WTC11 (cell line): ENCODE measurements at regions not wholly inside any gene's neighbourhood (a gene's known extent, or its start where the extent isn't known, plus 50 kb on each side); places are given as distances from the start of the nearest gene placed in this dataset.

Source experiments
- FOXJ3 ChIP-seq: sonication (generic); formaldehyde crosslinking; IDR thresholded peaks from 2 replicates; pipeline ENCODE4 v1.9.0; 2021; ENCODE audit warnings: missing genetic modification reagents, mild to moderate bottlenecking, borderline replicate concordance
- MXD4 ChIP-seq: fragments of 250-450 bp; sonication (Bioruptor Pico); IDR thresholded peaks from 2 replicates; pipeline ENCODE4 v1.8.0; 2021; ENCODE audit warnings: mild to moderate bottlenecking, moderate library complexity, borderline replicate concordance
- TF ChIP-seq, protein P1 (sequence below): sonication (generic); formaldehyde crosslinking; IDR thresholded peaks from 2 replicates; pipeline ENCODE4 v1.8.1; 2022; ENCODE audit warnings: mild to moderate bottlenecking, missing genetic modification reagents, moderate library complexity, borderline replicate concordance
- TF ChIP-seq, protein P2 (sequence below): sonication (generic); formaldehyde crosslinking; IDR thresholded peaks from 2 replicates; pipeline ENCODE4 v1.8.1; 2022; ENCODE audit warnings: missing genetic modification reagents, borderline replicate concordance
- TF ChIP-seq, protein P3 (sequence below): fragments of 200-600 bp; IDR thresholded peaks from 2 replicates; pipeline ENCODE4 v1.8.0; 2022; ENCODE audit warnings: antibody characterized with exemption
- TF ChIP-seq, protein P4 (sequence below): sonication (generic); formaldehyde crosslinking; IDR thresholded peaks from 2 replicates; pipeline ENCODE4 v1.8.1; 2023; ENCODE audit warnings: mild to moderate bottlenecking, missing genetic modification reagents, borderline replicate concordance

DNA sequence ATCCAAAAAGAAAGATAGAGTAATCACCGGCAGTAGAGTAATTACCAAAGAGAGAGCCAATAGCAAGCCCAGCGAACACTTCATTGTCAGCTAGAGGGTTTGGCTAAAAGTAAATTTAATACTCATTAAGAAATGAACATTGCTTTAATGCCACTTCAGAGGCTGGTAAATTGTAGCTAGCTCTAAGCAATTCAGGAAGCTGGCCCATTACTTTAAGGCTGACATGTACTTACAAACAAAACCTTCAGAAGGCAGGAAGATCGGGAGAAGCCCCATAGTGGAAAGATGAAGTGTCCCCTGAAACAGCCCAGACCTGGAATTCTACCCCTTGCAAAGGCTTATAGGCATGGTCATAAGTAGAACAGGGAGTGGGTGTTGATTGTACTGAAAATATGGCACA is 396.6 kb upstream of the ID4 start:
- TF ChIP-seq, protein P1, sequence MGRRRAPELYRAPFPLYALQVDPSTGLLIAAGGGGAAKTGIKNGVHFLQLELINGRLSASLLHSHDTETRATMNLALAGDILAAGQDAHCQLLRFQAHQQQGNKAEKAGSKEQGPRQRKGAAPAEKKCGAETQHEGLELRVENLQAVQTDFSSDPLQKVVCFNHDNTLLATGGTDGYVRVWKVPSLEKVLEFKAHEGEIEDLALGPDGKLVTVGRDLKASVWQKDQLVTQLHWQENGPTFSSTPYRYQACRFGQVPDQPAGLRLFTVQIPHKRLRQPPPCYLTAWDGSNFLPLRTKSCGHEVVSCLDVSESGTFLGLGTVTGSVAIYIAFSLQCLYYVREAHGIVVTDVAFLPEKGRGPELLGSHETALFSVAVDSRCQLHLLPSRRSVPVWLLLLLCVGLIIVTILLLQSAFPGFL: no peak
- TF ChIP-seq, protein P2, sequence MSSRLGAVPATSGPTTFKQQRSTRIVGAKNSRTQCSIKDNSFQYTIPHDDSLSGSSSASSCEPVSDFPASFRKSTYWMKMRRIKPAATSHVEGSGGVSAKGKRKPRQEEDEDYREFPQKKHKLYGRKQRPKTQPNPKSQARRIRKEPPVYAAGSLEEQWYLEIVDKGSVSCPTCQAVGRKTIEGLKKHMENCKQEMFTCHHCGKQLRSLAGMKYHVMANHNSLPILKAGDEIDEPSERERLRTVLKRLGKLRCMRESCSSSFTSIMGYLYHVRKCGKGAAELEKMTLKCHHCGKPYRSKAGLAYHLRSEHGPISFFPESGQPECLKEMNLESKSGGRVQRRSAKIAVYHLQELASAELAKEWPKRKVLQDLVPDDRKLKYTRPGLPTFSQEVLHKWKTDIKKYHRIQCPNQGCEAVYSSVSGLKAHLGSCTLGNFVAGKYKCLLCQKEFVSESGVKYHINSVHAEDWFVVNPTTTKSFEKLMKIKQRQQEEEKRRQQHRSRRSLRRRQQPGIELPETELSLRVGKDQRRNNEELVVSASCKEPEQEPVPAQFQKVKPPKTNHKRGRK (CRISPR knock-in tag): no peak
- TF ChIP-seq, protein P3, sequence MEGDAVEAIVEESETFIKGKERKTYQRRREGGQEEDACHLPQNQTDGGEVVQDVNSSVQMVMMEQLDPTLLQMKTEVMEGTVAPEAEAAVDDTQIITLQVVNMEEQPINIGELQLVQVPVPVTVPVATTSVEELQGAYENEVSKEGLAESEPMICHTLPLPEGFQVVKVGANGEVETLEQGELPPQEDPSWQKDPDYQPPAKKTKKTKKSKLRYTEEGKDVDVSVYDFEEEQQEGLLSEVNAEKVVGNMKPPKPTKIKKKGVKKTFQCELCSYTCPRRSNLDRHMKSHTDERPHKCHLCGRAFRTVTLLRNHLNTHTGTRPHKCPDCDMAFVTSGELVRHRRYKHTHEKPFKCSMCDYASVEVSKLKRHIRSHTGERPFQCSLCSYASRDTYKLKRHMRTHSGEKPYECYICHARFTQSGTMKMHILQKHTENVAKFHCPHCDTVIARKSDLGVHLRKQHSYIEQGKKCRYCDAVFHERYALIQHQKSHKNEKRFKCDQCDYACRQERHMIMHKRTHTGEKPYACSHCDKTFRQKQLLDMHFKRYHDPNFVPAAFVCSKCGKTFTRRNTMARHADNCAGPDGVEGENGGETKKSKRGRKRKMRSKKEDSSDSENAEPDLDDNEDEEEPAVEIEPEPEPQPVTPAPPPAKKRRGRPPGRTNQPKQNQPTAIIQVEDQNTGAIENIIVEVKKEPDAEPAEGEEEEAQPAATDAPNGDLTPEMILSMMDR: no peak
- TF ChIP-seq FOXJ3 (no peak), MXD4 (CRISPR knock-in tag) (no peak)
- TF ChIP-seq, protein P4, sequence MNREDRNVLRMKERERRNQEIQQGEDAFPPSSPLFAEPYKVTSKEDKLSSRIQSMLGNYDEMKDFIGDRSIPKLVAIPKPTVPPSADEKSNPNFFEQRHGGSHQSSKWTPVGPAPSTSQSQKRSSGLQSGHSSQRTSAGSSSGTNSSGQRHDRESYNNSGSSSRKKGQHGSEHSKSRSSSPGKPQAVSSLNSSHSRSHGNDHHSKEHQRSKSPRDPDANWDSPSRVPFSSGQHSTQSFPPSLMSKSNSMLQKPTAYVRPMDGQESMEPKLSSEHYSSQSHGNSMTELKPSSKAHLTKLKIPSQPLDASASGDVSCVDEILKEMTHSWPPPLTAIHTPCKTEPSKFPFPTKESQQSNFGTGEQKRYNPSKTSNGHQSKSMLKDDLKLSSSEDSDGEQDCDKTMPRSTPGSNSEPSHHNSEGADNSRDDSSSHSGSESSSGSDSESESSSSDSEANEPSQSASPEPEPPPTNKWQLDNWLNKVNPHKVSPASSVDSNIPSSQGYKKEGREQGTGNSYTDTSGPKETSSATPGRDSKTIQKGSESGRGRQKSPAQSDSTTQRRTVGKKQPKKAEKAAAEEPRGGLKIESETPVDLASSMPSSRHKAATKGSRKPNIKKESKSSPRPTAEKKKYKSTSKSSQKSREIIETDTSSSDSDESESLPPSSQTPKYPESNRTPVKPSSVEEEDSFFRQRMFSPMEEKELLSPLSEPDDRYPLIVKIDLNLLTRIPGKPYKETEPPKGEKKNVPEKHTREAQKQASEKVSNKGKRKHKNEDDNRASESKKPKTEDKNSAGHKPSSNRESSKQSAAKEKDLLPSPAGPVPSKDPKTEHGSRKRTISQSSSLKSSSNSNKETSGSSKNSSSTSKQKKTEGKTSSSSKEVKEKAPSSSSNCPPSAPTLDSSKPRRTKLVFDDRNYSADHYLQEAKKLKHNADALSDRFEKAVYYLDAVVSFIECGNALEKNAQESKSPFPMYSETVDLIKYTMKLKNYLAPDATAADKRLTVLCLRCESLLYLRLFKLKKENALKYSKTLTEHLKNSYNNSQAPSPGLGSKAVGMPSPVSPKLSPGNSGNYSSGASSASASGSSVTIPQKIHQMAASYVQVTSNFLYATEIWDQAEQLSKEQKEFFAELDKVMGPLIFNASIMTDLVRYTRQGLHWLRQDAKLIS (CRISPR knock-in tag): no peak
